HG02642 (cell line): ENCODE measurements at regions not wholly inside any gene's neighbourhood (a gene's known extent, or its start where the extent isn't known, plus 50 kb on each side); places are given as distances from the start of the nearest gene placed in this dataset.
"Not testable (repeated sequence)": the region's sequence is repeated elsewhere in the genome, so short reads cannot be mapped to it uniquely, and the experiment has no call there.

Source experiments
- ATAC-seq: cut with Tn5 transposase; IDR thresholded peaks from one replicate; pipeline ENCODE4 v1.9.1; 2021; ENCODE audit warnings: mild to moderate bottlenecking; ENCODE audit not compliant: unreplicated experiment, poor library complexity

GRCh38 chr9:86637515-86637914, 283.3 kb upstream of the TUT7 start:
- ATAC-seq, result no peak

- ATAC-seq, result no peak
These were observed 282.3 kb upstream of the TUT7 start for GRCh38 chr9:86636519-86636918.

- ATAC-seq, result no peak
These were observed 281.8 kb upstream of the TUT7 start for GRCh38 chr9:86636038-86636437.

GRCh38 chr9:86634501-86634900, 280.3 kb upstream of the TUT7 start:
- no peak for ATAC-seq

GRCh38 chr9:86633945-86634344, 279.7 kb upstream of the TUT7 start:
- ATAC-seq, result no peak

GRCh38 chr9:86632537-86632936, 278.3 kb upstream of the TUT7 start:
- ATAC-seq, result no peak

- ATAC-seq, result no peak
These were observed 275.3 kb upstream of the TUT7 start for GRCh38 chr9:86629530-86629929.

- no peak for ATAC-seq
These were observed 272.6 kb upstream of the TUT7 start for GRCh38 chr9:86626802-86627201.

GRCh38 chr9:86624630-86625029, 270.4 kb upstream of the TUT7 start:
- no peak for ATAC-seq

- no peak for ATAC-seq
These were observed 260.9 kb upstream of the TUT7 start for GRCh38 chr9:86614871-86615849.

- ATAC-seq, result no peak
These were observed 259.7 kb upstream of the TUT7 start for GRCh38 chr9:86613943-86614342.

- not testable (repeated sequence) for ATAC-seq
These were observed 257.3 kb upstream of the TUT7 start for GRCh38 chr9:86611534-86611933.

GRCh38 chr9:86605303-86605702, 251.1 kb upstream of the TUT7 start:
- ATAC-seq, result no peak

GRCh38 chr9:86604741-86605140, 250.5 kb upstream of the TUT7 start:
- ATAC-seq, result no peak

- no peak for ATAC-seq
These were observed 248.5 kb upstream of the TUT7 start for GRCh38 chr9:86602715-86603114.

- no peak for ATAC-seq
These were observed 247.5 kb upstream of the TUT7 start for GRCh38 chr9:86601697-86602096.

GRCh38 chr9:86600977-86601376, 246.8 kb upstream of the TUT7 start:
- no peak for ATAC-seq

- ATAC-seq, result no peak
These were observed 246.1 kb upstream of the TUT7 start for GRCh38 chr9:86600291-86600690.

GRCh38 chr9:86599561-86599960, 245.4 kb upstream of the TUT7 start:
- no peak for ATAC-seq

- no peak for ATAC-seq
These were observed 244.4 kb upstream of the TUT7 start for GRCh38 chr9:86598411-86599239.

- ATAC-seq, result no peak
These were observed 240.5 kb upstream of the TUT7 start for GRCh38 chr9:86594724-86595123.
